NB4 (cell line): ENCODE measurements at regions not wholly inside any gene's neighbourhood (a gene's known extent, or its start where the extent isn't known, plus 50 kb on each side); places are given as distances from the start of the nearest gene placed in this dataset.

Source experiments
- CTCF ChIP-seq: IDR thresholded peaks from one replicate; pipeline ENCODE4 v1.5.1; 2012; ENCODE audit warnings: low read depth, low read length
- MAX ChIP-seq: IDR thresholded peaks from 2 replicates; pipeline ENCODE4 v1.6.1; 2011; ENCODE audit warnings: low read depth, low read length
- POLR2A ChIP-seq: IDR thresholded peaks from 2 replicates; pipeline ENCODE4 v1.6.1; 2011; ENCODE audit warnings: mild to moderate bottlenecking; ENCODE audit not compliant: insufficient read length; ENCODE audit errors: extremely low read depth

- no peak for TF ChIP-seq CTCF
- TF ChIP-seq POLR2A, result no peak
- no peak for TF ChIP-seq MAX
These were observed 284.8 kb upstream of the CD180 start for GRCh38 chr5:67481362-67481761.
